Pulmonary artery endothelial cell (primary cell): ENCODE measurements at regions not wholly inside any gene's neighbourhood (a gene's known extent, or its start where the extent isn't known, plus 50 kb on each side); places are given as distances from the start of the nearest gene placed in this dataset.
A peak's percentile ranks its signal among the peaks of the same experiment; 100 is the strongest.

Experiments used
- DNase-seq: peaks from one replicate; pipeline ENCODE4 v3.0.0-alpha.2; 2011; ENCODE audit warnings: low read depth, low spot score

DNA sequence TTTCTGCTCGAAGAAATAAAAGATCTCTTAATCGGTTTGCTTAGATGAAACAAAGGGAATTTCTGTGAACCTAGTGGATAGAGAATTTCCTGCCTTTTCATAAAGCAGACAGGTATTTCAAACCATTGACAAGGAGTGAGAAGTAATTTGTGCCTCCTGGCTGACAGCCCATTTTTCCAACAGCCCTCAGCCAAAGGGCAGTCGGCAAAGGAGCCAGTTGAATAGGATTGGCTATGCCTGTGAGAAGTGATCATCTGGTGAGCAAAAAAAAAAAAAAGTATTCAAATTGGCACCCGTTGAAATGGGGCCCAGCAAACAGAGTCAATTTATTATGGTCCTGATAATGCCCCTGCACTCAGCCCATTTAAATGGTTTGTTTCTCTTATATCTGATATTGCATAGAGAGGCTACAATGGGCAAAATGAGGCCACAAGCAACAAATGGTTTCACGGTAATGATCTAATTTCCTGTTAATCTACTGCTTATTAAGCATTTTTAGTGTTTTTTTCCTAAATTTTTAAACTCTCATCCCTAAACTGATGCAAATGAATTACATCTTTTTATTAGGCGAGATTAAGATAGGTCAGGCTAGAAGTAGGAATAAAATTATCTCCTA lies 477.5 kb downstream of the NUF2 start:
- no peak for DNase-seq

DNA sequence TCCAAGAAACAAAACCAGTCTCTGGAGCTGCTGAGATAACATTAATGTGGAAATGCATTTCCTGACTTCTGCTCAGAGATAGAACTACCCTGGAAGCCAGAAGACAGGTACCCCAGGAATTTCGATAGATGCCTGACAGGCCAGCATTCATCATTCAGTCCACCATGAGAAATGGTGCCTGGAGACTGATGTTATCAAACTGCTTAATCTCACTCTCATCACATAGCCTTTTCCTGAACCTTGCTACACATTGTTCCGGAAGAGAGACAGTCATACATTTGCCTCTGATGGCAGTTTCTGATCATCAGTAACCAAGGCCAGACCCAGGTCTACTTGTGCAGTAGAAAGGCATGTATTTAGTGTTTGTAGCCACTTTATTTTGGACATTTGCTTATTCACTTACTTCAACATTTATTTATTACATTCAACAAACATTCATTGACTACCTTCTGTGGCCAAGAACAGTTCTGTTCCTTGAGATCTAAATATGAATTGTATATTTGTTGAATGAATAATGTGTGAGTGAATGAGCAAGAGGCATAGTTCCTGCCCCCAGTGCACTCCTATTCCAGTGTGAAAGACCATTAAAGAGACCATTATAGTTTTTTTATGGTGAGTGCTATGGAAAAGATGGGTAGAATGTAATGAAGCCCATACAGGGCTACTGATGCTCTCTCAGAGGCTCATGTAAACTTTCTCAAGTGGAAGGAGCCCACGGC lies 485.7 kb downstream of the NUF2 start:
- DNase-seq, result no peak

DNA sequence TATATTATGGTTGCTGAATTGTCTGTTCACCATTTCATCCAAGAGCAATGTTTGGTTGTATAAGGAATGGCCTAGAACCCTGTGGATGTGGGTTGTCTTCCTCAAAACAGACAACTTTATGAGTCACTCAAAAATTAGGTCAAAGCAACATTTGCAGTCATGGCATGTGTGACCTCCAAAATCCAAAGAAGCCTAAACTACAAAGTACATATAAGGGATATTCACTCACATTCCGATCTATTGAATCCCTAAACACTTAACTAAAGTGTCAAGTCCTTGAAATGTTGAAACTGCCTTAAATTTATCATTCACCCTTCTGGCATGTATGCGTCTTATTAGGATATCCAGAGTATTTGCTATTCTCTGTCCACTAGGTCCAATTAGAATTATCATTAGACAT lies 491.5 kb downstream of the NUF2 start:
- DNase-seq, result no peak

DNA sequence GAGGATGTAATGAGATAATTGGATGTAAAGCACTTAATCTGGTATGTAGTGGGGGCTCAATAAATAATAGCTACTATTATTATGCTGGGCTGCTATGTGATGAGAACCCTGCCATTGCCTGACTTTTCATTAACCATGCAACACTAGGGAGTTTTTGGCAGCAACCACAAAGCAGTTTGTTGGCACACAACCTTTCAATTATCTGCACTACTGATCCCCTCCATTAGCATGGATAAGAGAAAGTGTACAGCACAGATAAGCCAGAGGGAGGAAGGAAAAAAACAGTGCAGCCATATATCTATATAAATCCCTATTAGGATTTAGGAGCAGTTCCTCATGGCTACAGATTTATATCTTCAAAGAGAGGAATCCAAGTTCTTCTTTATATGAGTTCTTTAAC lies 498.5 kb downstream of the NUF2 start:
- no peak for DNase-seq

DNA sequence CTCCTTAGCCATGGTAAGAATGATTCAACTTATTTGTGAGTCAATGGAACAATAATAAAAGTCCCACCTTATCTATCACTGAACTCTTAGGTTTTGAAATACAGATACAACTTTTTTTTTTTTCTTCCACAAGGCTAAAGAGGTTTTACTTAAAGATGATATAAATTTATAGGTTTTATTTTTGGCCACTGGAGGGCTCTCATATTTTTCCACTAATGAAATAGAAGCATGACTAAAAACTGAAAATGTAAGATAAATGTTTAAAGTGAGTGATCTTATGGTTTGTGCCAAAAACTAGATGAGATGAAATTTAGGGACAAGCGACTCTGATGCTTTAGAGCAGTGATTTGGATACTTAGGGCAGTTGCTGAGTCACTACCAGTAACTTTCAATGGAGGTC lies 499.0 kb downstream of the NUF2 start:
- DNase-seq, result no peak

DNA sequence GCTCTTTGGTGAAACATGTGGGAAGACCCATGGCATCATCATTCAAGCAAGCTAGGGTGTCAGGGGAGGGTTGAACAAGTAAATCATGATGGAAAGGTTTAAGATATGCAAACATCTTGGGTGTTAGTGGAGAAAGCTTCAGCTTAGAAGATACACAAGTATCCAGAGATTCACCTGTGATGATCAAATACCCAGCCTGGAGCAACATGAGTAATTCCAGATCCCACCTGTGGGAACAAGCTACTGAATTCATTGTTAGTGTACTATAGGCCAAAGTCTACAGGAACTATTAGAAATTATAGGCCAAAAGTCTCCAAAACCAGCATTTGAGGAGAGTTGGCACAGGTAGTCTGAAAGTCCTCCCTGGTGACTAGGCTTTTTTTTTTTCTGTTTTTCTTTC lies 499.9 kb downstream of the NUF2 start:
- no peak for DNase-seq

DNA sequence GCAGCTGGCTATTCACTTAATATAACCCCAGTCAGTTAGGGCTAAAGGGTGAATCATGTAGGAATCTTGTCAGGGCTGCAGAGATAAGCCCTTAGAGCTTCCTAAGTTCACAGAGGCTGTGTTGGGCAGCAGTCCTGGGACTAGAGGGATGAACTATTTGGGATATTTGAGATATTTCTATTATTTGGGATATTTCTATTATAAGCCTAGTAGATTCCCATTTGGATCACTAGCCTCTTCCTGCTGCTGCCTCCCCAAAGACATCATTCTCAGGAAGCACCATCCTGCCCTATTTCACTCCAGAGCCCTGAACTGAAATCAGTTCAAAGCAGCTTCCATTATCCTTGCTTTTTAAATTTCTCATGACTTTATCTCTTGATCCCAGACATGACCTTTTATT lies 501.3 kb downstream of the NUF2 start:
- no peak for DNase-seq

DNA sequence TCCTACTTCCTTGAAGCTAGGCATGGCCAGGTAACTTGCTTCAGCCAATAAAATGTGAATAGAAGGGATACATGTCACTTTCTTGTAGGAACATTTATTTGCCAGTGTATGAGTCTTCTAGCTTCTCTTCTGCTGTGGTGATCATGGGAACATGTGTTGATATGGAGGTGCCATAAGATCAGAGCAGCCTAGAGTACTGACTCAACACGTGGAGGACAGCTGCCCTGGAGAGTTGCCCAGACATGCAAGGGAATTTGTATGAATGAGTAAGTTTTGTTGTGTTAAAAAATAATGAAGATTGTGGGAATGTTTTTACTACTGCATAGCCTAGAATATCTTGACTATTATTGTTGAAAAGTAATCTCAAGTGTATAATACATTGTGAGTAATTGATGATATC lies 502.3 kb downstream of the NUF2 start:
- DNase-seq, result no peak

DNA sequence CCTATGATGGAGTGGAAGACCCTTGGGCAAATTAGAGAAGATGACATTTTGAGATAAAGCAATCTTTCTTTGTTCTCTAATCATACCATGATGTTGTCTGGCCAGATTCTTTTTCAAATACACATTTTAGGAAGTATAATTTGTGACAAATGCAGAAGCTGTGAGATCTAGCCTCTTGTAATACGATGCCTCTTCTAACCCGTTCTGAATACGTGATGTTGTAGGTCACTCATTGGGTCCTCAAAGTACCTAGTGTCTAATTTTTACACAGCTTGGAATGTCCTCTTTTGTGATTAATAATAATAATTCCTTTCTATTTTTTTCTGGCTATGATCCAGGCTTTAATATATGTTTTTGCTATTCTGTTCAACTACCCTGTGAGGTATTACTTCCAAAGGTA lies 502.7 kb downstream of the NUF2 start:
- DNase-seq, result no peak

DNA sequence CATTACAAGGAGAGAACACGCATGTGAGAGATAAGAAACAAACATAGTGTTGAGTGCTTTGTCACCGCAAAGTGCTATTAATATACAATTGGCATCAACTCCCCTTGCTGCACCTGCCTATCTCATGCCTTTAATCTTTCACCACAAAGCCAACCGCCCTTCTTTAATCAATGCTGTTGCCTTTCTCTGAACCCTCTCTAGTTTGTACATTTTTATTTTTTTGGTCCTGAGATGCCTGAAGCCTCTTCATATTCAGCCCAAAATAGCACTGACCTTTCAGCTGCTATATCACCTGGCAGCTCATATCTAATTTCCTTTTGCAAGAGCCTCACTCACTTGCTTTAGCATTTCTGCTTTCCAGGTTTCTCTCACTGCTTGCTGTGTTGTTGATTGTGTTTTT lies 504.7 kb downstream of the NUF2 start:
- no peak for DNase-seq

DNA sequence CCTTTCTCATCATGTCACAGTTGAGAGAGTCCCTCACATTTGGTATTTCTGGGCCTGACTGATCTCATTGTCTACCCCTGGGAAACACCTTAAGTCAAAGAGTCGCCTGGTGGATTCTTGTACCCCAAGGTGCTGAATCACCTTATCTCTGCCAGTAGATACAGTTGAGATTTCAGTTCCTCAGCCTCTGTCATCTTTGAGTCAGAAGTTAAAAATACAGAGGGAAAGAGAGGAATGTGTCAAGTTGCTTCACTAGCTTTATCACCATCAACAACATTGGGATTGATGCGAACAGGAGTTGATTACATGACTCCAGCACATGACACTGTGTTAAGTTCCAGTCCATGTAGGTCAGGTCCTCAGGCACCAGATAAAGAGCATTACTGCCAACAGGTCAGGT lies 513.0 kb downstream of the NUF2 start:
- DNase-seq, result no peak

DNA sequence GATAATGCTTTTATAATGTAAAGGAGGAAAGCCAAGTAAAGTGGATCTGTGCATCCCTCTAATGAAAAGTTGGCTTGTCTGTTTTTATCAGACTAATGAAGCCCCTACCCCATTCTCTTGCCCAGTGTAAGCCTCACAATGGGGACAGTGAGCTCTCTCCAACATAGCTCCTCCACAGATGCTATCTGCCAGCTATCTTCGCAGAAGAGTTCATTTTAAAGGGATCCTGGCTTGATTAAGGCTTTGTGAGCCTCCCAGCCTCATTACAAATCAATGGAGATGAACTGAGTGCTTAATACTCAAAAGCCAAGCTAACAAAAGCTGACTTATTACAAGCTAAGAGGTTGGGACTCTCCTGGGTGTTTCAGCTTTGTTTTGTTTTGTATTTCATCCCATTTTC lies 514.7 kb downstream of the NUF2 start:
- no peak for DNase-seq

DNA sequence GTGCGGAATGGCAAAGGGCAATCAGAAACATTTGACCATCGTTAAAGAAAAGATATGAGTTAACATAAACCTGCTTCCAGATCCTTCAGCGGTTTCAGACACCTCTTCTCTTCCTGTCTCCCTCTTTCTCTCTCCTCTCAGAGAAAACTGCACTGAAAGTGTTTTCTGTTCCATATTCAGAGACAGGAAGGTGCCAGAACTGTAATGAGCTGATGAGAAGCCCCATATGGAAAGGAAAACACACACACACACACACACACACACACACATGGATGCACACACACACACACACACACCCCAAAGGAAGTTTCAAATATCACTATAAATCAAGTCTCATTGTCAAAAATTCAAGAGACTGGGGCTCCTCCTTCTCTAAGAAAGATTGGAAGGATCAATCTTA lies 515.5 kb downstream of the NUF2 start:
- no peak for DNase-seq

DNA sequence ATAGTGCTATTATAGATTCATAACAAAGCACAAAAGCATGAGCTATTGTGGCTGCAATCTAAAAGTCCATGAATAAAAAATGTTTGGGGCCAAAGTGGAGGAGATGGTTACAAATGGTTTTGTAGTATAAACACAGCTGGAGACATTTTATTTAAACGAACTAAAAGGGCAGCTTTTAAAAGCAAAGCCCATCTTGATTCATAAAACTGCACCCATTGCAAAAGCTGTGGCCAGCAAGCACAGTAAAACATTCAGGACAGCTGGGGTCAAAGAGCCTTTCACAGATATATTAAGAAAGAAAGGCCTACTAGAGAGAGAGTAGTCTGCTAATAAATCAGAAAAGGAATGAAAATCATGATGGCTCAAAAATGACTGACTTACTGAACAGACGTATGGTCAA lies 520.8 kb downstream of the NUF2 start:
- DNase-seq, result no peak

DNA sequence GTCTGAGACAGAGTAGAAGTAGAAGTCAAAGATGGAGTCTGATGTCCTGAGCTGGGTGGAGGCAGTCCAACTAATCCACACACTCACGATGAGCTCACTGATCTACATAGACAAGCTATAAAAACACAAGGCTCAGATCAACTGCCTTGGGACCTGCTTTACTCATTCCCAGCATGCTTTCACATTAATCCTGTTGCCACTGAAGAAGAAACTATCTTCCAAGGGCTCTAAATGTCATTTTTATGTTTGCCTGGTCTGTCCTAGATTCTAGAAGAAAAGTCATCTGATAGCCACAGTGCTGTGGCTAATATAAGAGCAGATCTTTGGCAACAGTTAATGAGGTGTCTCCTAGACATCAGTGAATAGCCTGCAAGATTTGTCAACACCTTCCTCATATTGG lies 522.7 kb downstream of the NUF2 start:
- no peak for DNase-seq

DNA sequence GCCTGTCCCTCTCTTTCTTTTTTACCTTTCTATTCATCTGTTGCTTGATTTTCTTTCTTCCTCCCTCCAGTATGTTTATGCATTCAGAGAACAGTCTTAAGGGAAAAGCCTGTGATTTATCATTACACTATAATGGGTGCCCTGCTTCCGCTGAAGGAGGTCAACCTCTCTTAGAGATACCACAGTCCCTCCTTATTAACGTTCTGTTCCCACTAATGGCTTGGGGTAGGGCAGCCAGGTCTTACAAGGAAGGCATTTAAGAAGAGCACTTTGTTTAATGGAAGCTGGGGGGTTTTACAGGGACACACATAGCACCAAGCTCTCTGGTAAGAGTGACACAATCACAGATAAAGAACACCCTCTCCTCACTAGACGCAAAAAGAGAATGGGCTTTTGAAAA lies 523.5 kb downstream of the NUF2 start:
- no peak for DNase-seq

DNA sequence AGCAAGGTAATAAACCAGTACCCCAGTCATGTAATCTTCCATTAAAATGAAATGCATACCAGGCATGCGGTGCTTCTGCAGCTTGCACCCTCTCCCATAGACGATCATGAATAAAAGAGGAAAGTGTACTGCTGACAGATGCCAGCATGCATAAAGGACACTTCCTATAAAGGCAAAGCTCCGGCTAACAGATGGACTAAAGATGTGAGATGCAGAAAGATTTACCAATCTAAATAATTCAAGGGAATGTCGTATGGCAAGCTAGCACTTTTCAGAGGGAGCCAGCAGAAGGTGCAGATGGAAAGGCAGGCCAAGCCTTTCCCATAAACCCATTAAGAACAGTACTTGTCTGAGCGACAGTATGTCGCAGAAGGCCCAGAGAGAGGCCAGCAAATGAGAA lies 542.0 kb downstream of the NUF2 start:
- DNase-seq, result no peak

DNA sequence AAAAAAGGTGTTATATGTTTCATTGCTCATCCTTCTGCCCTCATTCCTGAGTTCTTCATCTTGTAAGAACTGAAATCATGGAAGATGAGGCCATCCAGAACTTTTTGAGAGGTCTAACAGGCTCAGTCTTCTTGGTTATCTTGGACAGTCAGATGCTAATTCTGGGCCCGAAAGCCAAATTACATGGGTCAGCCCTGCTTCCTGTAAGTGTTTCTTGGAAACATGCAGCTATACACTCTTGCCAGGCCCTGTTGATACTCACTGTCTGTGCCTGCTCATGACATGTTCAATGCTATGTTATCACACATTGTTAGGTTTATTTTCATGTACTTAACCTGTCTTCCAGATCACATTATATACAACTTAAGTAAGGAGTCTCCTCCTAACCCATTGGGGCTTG lies 542.5 kb downstream of the NUF2 start:
- no peak for DNase-seq

DNA sequence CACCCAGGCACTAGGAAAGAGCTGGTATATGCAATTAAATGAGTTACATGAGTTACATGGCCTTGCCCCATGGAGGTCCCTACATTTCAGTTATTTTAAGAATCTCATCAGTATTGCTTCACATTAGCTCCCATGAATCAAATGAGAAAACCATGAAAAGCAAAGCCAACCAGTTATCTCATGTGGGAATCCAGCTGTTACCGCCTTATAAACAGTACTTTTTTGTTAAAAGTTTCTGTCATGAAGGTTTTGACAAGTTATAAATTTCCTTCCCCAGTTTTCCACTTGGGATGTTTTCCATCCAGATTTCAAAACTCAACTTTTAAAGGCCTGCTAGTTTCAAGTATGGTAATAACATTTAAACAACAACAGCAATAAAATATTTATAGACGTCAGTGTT lies 544.8 kb downstream of the NUF2 start:
- DNase-seq, result no peak

DNA sequence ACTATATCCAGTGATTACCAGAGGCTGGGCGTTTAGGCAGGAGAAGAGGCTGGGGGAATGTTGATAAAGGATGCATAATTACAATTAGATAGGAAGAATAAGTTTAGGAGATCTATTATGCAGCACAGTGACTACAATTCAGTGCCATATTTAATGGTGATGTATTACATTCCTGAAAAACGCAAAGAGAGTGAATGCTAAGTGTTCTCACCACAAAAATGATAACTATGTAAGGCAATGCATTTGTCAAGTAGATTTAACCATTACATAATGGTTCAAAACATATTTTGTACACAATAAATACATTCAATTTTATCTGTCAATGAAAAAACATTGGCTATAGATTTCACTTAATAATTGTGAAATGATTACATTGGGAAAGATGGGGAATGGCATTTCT lies 548.9 kb downstream of the NUF2 start:
- DNase-seq, result no peak

DNA sequence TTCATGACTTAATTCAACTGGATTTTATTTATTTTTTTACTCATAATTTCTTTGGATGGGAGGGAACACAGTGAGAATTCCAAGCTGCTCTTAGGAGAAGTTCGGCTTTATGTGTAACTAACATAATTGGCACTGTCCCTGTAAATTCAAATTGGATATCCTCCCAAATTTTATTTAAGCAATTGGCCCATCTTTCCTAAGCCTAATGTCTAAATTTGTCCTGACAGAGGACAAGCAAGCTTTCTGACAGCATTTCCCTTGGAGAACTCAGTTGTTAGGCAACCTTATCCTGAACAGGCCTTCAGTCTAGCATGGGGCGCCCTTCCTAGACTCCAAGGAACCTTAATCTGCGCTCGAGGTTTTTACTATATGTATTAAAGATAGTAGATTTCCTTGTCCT lies 550.3 kb downstream of the NUF2 start:
- DNase-seq, result no peak

DNA sequence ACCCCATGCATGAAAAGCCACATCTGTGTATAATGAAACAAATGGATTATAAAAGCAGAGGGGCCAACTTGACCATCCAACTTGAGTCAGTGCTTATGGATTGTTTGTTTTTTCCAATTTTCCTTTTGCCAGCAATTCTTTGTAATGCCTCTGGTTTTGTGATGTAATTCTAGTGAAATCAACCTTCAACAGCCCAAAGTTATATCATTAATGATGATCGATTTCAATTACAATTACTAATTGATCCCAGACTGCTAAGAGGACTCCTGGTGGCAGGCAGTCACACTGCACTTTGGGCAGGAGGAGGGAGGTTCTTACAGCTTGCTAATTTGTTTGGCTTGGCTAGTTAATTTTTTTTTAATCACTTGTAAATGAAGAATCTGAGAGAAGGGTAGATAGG lies 552.3 kb downstream of the NUF2 start:
- DNase-seq, result no peak

DNA sequence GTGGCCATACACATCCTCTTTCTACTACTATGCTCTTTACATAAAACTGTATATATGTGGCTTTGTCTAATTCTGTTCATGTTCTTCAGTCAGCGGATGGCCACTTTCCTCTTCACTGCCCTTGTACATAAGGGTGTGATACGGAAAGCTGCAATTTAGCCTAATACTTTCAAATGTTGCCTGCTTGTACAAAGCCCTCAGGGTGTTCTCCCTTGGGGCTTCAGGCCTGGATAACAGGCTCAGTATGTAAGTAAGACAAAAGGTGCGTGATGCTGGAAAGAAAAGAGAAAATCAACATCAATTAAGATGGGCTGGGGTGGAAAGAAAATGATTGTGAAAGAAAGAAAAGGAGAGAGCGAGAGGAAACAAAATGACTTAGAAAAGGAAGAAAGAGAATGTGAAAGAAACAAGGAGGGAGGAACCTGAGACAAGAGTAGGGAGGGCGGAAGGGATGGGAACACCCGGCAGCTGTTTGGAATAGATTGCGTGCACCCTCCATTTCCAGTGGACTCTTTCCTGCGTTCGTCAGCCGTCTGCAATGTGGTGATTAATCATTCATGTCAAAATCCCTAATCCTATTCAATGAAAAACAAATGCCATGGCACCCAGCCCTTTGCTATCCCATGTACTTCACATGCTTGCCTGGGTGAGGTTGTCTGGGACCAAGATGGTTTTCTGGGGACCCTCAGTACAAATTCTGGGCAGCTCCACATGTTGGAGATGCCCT lies 553.6 kb downstream of the NUF2 start:
- DNase-seq, result peak; percentile 10
